Panc1 (cell line): ENCODE measurements at regions not wholly inside any gene's neighbourhood (a gene's known extent, or its start where the extent isn't known, plus 50 kb on each side); places are given as distances from the start of the nearest gene placed in this dataset.

Source experiments
- POLR2AphosphoS5 ChIP-seq: IDR thresholded peaks from 2 replicates; pipeline ENCODE4 v1.6.1; 2012; ENCODE audit warnings: mild to moderate bottlenecking, low read depth, low read length, moderate library complexity
- SIN3A ChIP-seq: IDR thresholded peaks from 2 replicates; pipeline ENCODE4 v1.6.1; 2012; ENCODE audit warnings: low read depth, mild to moderate bottlenecking, low read length, moderate library complexity, borderline replicate concordance; ENCODE audit not compliant: insufficient read depth

GRCh38 chr7:145543242-145543641, 573.4 kb upstream of the CNTNAP2 start:
- TF ChIP-seq POLR2AphosphoS5 (no peak), SIN3A (no peak)
